SK-N-SH (cell line): ENCODE measurements at regions not wholly inside any gene's neighbourhood (a gene's known extent, or its start where the extent isn't known, plus 50 kb on each side); places are given as distances from the start of the nearest gene placed in this dataset.

Source experiments
- EP300 ChIP-seq, 2 experiments: IDR thresholded peaks; 2 replicates each; pipeline versions ENCODE4 v1.4.0 to v1.6.1; 2012; ENCODE audit warnings: borderline replicate concordance in 1 of 2, low read depth in 1 of 2, low read length in 1 of 2
- FOXJ3 ChIP-seq: sonication (generic); formaldehyde crosslinking; IDR thresholded peaks from 2 replicates; pipeline ENCODE4 v1.5.1; 2020; ENCODE audit warnings: mild to moderate bottlenecking, missing genetic modification reagents
- FOXM1 ChIP-seq: IDR thresholded peaks from 2 replicates; pipeline ENCODE4 v1.4.0; 2012; ENCODE audit warnings: low read depth, mild to moderate bottlenecking
- MXI1 ChIP-seq: IDR thresholded peaks from 2 replicates; pipeline ENCODE4 v1.6.1; 2012; ENCODE audit warnings: mild to moderate bottlenecking, low read depth, low read length, improper control_type of control experiment
- POLR2AphosphoS5 ChIP-seq: IDR thresholded peaks from 2 replicates; pipeline ENCODE4 v1.6.1; 2012; ENCODE audit warnings: low read depth, low read length
- TEAD4 ChIP-seq: IDR thresholded peaks from 2 replicates; pipeline ENCODE4 v1.4.0; 2012; ENCODE audit warnings: mild to moderate bottlenecking, borderline replicate concordance; ENCODE audit not compliant: insufficient read depth
- YY1 ChIP-seq: IDR thresholded peaks from 2 replicates; pipeline ENCODE4 v1.4.0; 2012; ENCODE audit warnings: low read depth, mild to moderate bottlenecking
- TF ChIP-seq, protein P1 (sequence below): fragments of 200-600 bp; sonication (generic); IDR thresholded peaks from 2 replicates; pipeline ENCODE4 v1.6.1; 2017; ENCODE audit warnings: antibody characterized with exemption, mild to moderate bottlenecking, moderate library complexity

- TF ChIP-seq MXI1 (no peak), TEAD4 (no peak), POLR2AphosphoS5 (no peak), EP300 (IDR thresholded peaks at IDR 0.05; ENCODE audit: borderline replicate concordance in 1 of 2, low read depth in 1 of 2, low read length in 1 of 2) (no peak), FOXJ3 (CRISPR knock-in tag) (no peak), FOXM1 (no peak), YY1 (no peak)
- TF ChIP-seq, protein P1, sequence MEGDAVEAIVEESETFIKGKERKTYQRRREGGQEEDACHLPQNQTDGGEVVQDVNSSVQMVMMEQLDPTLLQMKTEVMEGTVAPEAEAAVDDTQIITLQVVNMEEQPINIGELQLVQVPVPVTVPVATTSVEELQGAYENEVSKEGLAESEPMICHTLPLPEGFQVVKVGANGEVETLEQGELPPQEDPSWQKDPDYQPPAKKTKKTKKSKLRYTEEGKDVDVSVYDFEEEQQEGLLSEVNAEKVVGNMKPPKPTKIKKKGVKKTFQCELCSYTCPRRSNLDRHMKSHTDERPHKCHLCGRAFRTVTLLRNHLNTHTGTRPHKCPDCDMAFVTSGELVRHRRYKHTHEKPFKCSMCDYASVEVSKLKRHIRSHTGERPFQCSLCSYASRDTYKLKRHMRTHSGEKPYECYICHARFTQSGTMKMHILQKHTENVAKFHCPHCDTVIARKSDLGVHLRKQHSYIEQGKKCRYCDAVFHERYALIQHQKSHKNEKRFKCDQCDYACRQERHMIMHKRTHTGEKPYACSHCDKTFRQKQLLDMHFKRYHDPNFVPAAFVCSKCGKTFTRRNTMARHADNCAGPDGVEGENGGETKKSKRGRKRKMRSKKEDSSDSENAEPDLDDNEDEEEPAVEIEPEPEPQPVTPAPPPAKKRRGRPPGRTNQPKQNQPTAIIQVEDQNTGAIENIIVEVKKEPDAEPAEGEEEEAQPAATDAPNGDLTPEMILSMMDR = no peak
Measured at GRCh38 chr11:130582981-130583380, 134.5 kb downstream of the ADAMTS15 start.
